ENCODE measurements at regions not wholly inside any gene's neighbourhood (a gene's known extent, or its start where the extent isn't known, plus 50 kb on each side); places are given as distances from the start of the nearest gene placed in this dataset.

- H3K4me3 ChIP-seq (ENCODE audit: low read depth, low read length) = no peak overlapping the region
- TF ChIP-seq CTCF (IDR thresholded peaks at IDR 0.05; ENCODE audit: borderline replicate concordance, insufficient read depth, low read depth, low read length) = no peak
These were observed 204.9 kb upstream of the C14orf180 start for GRCh38 chr14:104374718-104375080.

GRCh38 chr14:104375551-104376201, 203.9 kb upstream of the C14orf180 start:
- H3K4me3 ChIP-seq (ENCODE audit: low read depth, low read length) = no peak overlapping the region
- no peak for TF ChIP-seq CTCF (IDR thresholded peaks at IDR 0.05; ENCODE audit: borderline replicate concordance, insufficient read depth, low read depth, low read length)

- no peak for TF ChIP-seq CTCF (IDR thresholded peaks at IDR 0.05; ENCODE audit: borderline replicate concordance, insufficient read depth, low read depth, low read length)
- H3K4me3 ChIP-seq (ENCODE audit: low read depth, low read length) = no peak overlapping the region
These were observed 203.1 kb upstream of the C14orf180 start for GRCh38 chr14:104376202-104377140.

GRCh38 chr14:104377256-104377655, 202.3 kb upstream of the C14orf180 start:
- no peak overlapping the region for H3K4me3 ChIP-seq (ENCODE audit: low read depth, low read length)
- TF ChIP-seq CTCF (IDR thresholded peaks at IDR 0.05; ENCODE audit: borderline replicate concordance, insufficient read depth, low read depth, low read length) = no peak

GRCh38 chr14:104378698-104379113, 200.9 kb upstream of the C14orf180 start:
- no peak for TF ChIP-seq CTCF (IDR thresholded peaks at IDR 0.05; ENCODE audit: borderline replicate concordance, insufficient read depth, low read depth, low read length)

GRCh38 chr14:104382361-104383087, 197.0 kb upstream of the C14orf180 start:
- no peak for TF ChIP-seq CTCF (IDR thresholded peaks at IDR 0.05; ENCODE audit: borderline replicate concordance, insufficient read depth, low read depth, low read length)
- H3K4me3 ChIP-seq (ENCODE audit: low read depth, low read length) = no peak overlapping the region

More at GRCh38 chr14:104378698-104379113, 200.9 kb upstream of the C14orf180 start:
- no peak overlapping the region for H3K4me3 ChIP-seq (ENCODE audit: low read depth, low read length)

Measured in GM12875 (cell line).